ENCODE measurements at regions not wholly inside any gene's neighbourhood (a gene's known extent, or its start where the extent isn't known, plus 50 kb on each side); places are given as distances from the start of the nearest gene placed in this dataset.

GRCh38 chr3:181628384-181628783, 83.3 kb upstream of the SOX2 start:
- H3K36me3 ChIP-seq: no peaks in the 10 kb centered on the region
- ATAC-seq (no peak), DNase-seq (no peak)
- no peaks in the 10 kb centered on the region for H3K27me3 ChIP-seq
- no peak overlapping the region for H3K4me3 ChIP-seq
- H3K27ac ChIP-seq: no peak overlapping the region
- no peaks in the 10 kb centered on the region for H3K9me3 ChIP-seq
- intact Hi-C loops (cut with DNase I): no loop called here
- peaks cover 0 to 9% (median 0%) of the 10 kb centered on the region in 12 donors for H3K4me1 ChIP-seq
- TF ChIP-seq POLR2A (IDR thresholded peaks at IDR 0.05): no peak
- no peak for TF ChIP-seq CTCF (IDR thresholded peaks at IDR 0.05)

- intact Hi-C loops (cut with DNase I): no loop called here
- ATAC-seq: no peak
- H3K27ac ChIP-seq: no peak overlapping the region
- H3K27me3 ChIP-seq: no peaks in the 10 kb centered on the region
- H3K36me3 ChIP-seq: no peaks in the 10 kb centered on the region
- no peak overlapping the region for H3K4me3 ChIP-seq
- H3K9me3 ChIP-seq: no peaks in the 10 kb centered on the region
- H3K4me1 ChIP-seq: peaks cover 0 to 9% (median 0%) of the 10 kb centered on the region in 12 donors
- TF ChIP-seq POLR2A (IDR thresholded peaks at IDR 0.05): no peak
- TF ChIP-seq CTCF (IDR thresholded peaks at IDR 0.05): no peak
- no peak for DNase-seq
- WGBS, 4 donors: 67 to 90% (median 74%) methylated on average over 1 of the region's 1 CpG
Observed at GRCh38 chr3:181626036-181626435, 85.7 kb upstream of the SOX2 start.

GRCh38 chr3:181623924-181624694, 87.6 kb upstream of the SOX2 start:
- peak in 1 of 4 donors; percentile 57 for ATAC-seq
- H3K9me3 ChIP-seq: no peaks in the 10 kb centered on the region
- intact Hi-C loops (cut with DNase I): no loop called here
- H3K4me1 ChIP-seq: peaks cover 0 to 9% (median 0%) of the 10 kb centered on the region in 12 donors
- H3K4me3 ChIP-seq: no peak overlapping the region
- no peaks in the 10 kb centered on the region for H3K27me3 ChIP-seq
- H3K36me3 ChIP-seq: no peaks in the 10 kb centered on the region
- no peak for TF ChIP-seq POLR2A (IDR thresholded peaks at IDR 0.05)
- TF ChIP-seq CTCF (IDR thresholded peaks at IDR 0.05): no peak
- H3K27ac ChIP-seq: no peak overlapping the region
- DNase-seq: no peak
- 12 to 31% (median 23%) methylated on average over 4 of the region's 4 CpGs for WGBS, 4 donors

GRCh38 chr3:181622365-181622764, 89.4 kb upstream of the SOX2 start:
- no peak for ATAC-seq
- intact Hi-C loops (cut with DNase I): no loop called here
- H3K4me1 ChIP-seq: peaks cover 0 to 9% (median 0%) of the 10 kb centered on the region in 12 donors
- no peaks in the 10 kb centered on the region for H3K27me3 ChIP-seq
- H3K9me3 ChIP-seq: no peaks in the 10 kb centered on the region
- TF ChIP-seq POLR2A (IDR thresholded peaks at IDR 0.05) (no peak), CTCF (IDR thresholded peaks at IDR 0.05) (no peak)
- H3K36me3 ChIP-seq: no peaks in the 10 kb centered on the region
- DNase-seq: no peak
- no peak overlapping the region for H3K27ac ChIP-seq
- no peak overlapping the region for H3K4me3 ChIP-seq
- 56 to 62% (median 58%) methylated on average over 6 of the region's 6 CpGs for WGBS, 4 donors

Data from heart left ventricle (tissue), 16 donors.